Mesenchymal stem cell (in vitro differentiated cells and primary cell): ENCODE measurements at regions not wholly inside any gene's neighbourhood (a gene's known extent, or its start where the extent isn't known, plus 50 kb on each side); places are given as distances from the start of the nearest gene placed in this dataset.

ENCODE experiments used
- DNase-seq: peaks from one replicate; pipeline ENCODE4 v3.0.0-alpha.2; 2013
- H2AFZ ChIP-seq: one replicate; pipeline ENCODE4 v1.6.1; 2013; ENCODE audit warnings: low read depth, mild to moderate bottlenecking, control low read depth, inconsistent platforms, low read length, moderate library complexity
- H2AK5ac ChIP-seq: 2 replicates; pipeline ENCODE4 v1.6.1; 2013; ENCODE audit warnings: low read length, moderate library complexity, mild to moderate bottlenecking, inconsistent platforms; ENCODE audit not compliant: severe bottlenecking
- H2BK120ac ChIP-seq: one replicate; pipeline ENCODE4 v1.6.1; 2013; ENCODE audit warnings: low read depth, mild to moderate bottlenecking, inconsistent platforms, low read length, moderate library complexity
- H2BK12ac ChIP-seq, 2 experiments: one replicate each; pipeline ENCODE4 v1.6.1; 2013; ENCODE audit warnings: inconsistent platforms in 2 of 2, low read length in 2 of 2, mild to moderate bottlenecking in 2 of 2, moderate library complexity in 2 of 2, control low read depth in 1 of 2
- H2BK15ac ChIP-seq: one replicate; pipeline ENCODE4 v1.6.1; 2013; ENCODE audit warnings: mild to moderate bottlenecking, low read depth, inconsistent platforms; ENCODE audit not compliant: poor library complexity, severe bottlenecking
- H2BK5ac ChIP-seq: 2 replicates; pipeline ENCODE4 v1.6.1; 2013; ENCODE audit warnings: low read depth, mild to moderate bottlenecking, low read length, control low read depth, inconsistent platforms; ENCODE audit not compliant: poor library complexity, severe bottlenecking
- H3K14ac ChIP-seq, 2 experiments: one replicate each; pipeline ENCODE4 v1.6.1; 2013; ENCODE audit warnings: inconsistent platforms in 2 of 2, low read length in 2 of 2, control low read depth in 1 of 2, mild to moderate bottlenecking in 1 of 2, moderate library complexity in 1 of 2
- H3K18ac ChIP-seq, 2 experiments: one replicate each; pipeline ENCODE4 v1.6.1; 2013; ENCODE audit warnings: inconsistent platforms in 2 of 2, low read length in 2 of 2, control low read depth in 1 of 2, low read depth in 1 of 2, mild to moderate bottlenecking in 1 of 2
- H3K23ac ChIP-seq, 2 experiments: one replicate each; pipeline ENCODE4 v1.6.1; 2013; ENCODE audit warnings: inconsistent platforms in 2 of 2, low read length in 2 of 2, mild to moderate bottlenecking in 2 of 2, moderate library complexity in 2 of 2, control low read depth in 1 of 2
- H3K27ac ChIP-seq: 2 replicates; pipeline ENCODE4 v1.5.1; 2013; ENCODE audit warnings: mild to moderate bottlenecking, moderate library complexity, low read length, control low read depth, inconsistent platforms; ENCODE audit not compliant: poor library complexity, severe bottlenecking
- H3K27me3 ChIP-seq, 2 experiments: 2 replicates each; pipeline versions ENCODE4 v1.6.1 to v1.7.0; 2013; ENCODE audit warnings: low read length in 2 of 2, mild to moderate bottlenecking in 2 of 2, moderate library complexity in 2 of 2, control low read depth in 1 of 2, inconsistent platforms in 1 of 2; ENCODE audit not compliant: control insufficient read depth in 1 of 2, insufficient read depth in 1 of 2
- H3K36me3 ChIP-seq, 2 experiments: 2 replicates each; pipeline versions ENCODE4 v1.6.1 to v1.7.0; 2013; ENCODE audit warnings: low read length in 2 of 2, control low read depth in 1 of 2, inconsistent platforms in 1 of 2, low read depth in 1 of 2, mild to moderate bottlenecking in 1 of 2; ENCODE audit not compliant: insufficient read depth in 2 of 2, control insufficient read depth in 1 of 2
- H3K4ac ChIP-seq, 2 experiments: one replicate each; pipeline ENCODE4 v1.6.1; 2013; ENCODE audit warnings: inconsistent platforms in 2 of 2, low read length in 2 of 2, mild to moderate bottlenecking in 2 of 2, moderate library complexity in 2 of 2, control low read depth in 1 of 2, low read depth in 1 of 2
- H3K4me1 ChIP-seq: 2 replicates; pipeline ENCODE4 v1.6.1; 2013; ENCODE audit warnings: low read depth, low read length, control low read depth; ENCODE audit not compliant: control insufficient read depth, insufficient read depth
- H3K4me2 ChIP-seq: 2 replicates; pipeline ENCODE4 v1.6.1; 2013; ENCODE audit warnings: low read length, mild to moderate bottlenecking, inconsistent platforms; ENCODE audit not compliant: poor library complexity, severe bottlenecking
- H3K4me3 ChIP-seq, 2 experiments: 2 replicates each; pipeline versions ENCODE4 v1.5.1 to v1.7.0; 2013; ENCODE audit warnings: low read length in 2 of 2, mild to moderate bottlenecking in 2 of 2, control low read depth in 1 of 2, low read depth in 1 of 2; ENCODE audit not compliant: insufficient read depth in 1 of 2
- H3K79me1 ChIP-seq: replicated peaks from 2 replicates; pipeline ENCODE4 v1.6.1; 2013; ENCODE audit warnings: mild to moderate bottlenecking, control low read depth, low read length, inconsistent platforms; ENCODE audit not compliant: poor library complexity, severe bottlenecking
- H3K9ac ChIP-seq: 2 replicates; pipeline ENCODE4 v1.7.0; 2013; ENCODE audit warnings: mild to moderate bottlenecking, low read length, moderate library complexity
- H3K9me3 ChIP-seq: 2 replicates; pipeline ENCODE4 v1.7.0; 2013; ENCODE audit warnings: mild to moderate bottlenecking, low read length; ENCODE audit not compliant: control insufficient read depth
- H4K8ac ChIP-seq: one replicate; pipeline ENCODE4 v1.6.1; 2013; ENCODE audit warnings: inconsistent platforms, mild to moderate bottlenecking, low read length, moderate library complexity
- H4K91ac ChIP-seq: one replicate; pipeline ENCODE4 v1.6.1; 2013; ENCODE audit warnings: mild to moderate bottlenecking, low read length, inconsistent platforms
- WGBS: methylation state at CpG from one replicate; pipeline ENCODE4 v1.1.7; 2013; ENCODE audit warnings: mixed read lengths; 5-methylcytosine and 5-hydroxymethylcytosine counted together

DNA sequence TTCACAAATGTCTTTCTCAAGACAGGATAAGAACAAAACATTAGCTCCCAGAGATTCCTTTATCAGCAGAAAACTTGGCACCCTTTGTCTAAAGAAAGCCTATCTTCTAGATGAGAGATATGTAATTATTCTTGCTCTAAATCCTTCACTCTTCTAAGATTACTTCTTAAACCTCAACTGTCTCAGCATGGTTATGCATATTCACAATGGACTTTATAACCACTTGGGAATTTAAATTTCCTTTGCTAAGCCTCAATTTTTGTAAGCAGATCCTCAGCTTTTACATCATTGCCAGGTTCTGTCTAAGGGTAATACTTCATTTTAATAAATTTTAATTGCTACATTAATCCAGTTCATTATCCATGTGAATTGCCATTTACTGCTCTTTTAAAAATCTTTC is 433.6 kb upstream of the DDI1 start:
- no peak overlapping the region for H3K4me3 ChIP-seq
- no peak overlapping the region for H2BK5ac ChIP-seq
- no peaks in the 10 kb centered on the region for H3K4me1 ChIP-seq
- no peak overlapping the region for H2AK5ac ChIP-seq
- peaks cover 0 to 3% of the 10 kb centered on the region in 2 experiments for H3K27me3 ChIP-seq
- DNase-seq: no peak
- no peak overlapping the region for H3K27ac ChIP-seq
- H2BK12ac ChIP-seq: no peak overlapping the region
- no peaks in the 10 kb centered on the region for H3K9me3 ChIP-seq
- no peak overlapping the region for H2BK120ac ChIP-seq
- H3K23ac ChIP-seq: no peak overlapping the region
- H3K36me3 ChIP-seq: no peaks in the 10 kb centered on the region
- H2BK15ac ChIP-seq: no peak overlapping the region
- H3K4ac ChIP-seq: no peak overlapping the region
- H2AFZ ChIP-seq: no peak overlapping the region
- no peak overlapping the region for H4K91ac ChIP-seq
- no peak overlapping the region for H3K14ac ChIP-seq
- H3K79me1 ChIP-seq: no peaks in the 10 kb centered on the region
- H3K4me2 ChIP-seq: no peak overlapping the region
- no peak overlapping the region for H4K8ac ChIP-seq
- no peak overlapping the region for H3K9ac ChIP-seq
- H3K18ac ChIP-seq: no peak overlapping the region

DNA sequence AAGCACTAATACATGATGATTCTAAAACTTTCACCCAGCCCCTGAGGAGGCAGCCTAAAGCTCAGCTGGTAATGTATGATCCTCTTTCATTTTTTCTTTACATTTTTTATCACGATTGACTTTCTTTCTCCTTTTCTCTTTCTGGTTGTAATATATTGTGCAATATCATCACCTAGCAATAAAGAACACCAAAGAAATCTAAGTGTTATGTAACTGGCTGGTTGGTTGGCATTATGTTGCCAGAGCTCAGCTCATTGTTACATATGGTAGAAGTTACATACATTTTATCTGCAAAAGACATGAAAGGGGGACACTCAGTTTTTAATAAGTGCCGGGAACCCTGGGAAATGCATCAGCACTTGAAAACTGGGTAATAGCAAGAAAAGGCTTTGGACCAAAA is 432.1 kb upstream of the DDI1 start:
- no peak overlapping the region for H3K4ac ChIP-seq
- no peaks in the 10 kb centered on the region for H3K4me1 ChIP-seq
- peaks cover 0 to 3% of the 10 kb centered on the region in 2 experiments for H3K27me3 ChIP-seq
- no peaks in the 10 kb centered on the region for H3K79me1 ChIP-seq
- H4K91ac ChIP-seq: no peak overlapping the region
- H3K23ac ChIP-seq: no peak overlapping the region
- H3K9ac ChIP-seq: no peak overlapping the region
- no peak overlapping the region for H3K18ac ChIP-seq
- H2BK15ac ChIP-seq: no peak overlapping the region
- no peak overlapping the region for H2AFZ ChIP-seq
- no peak overlapping the region for H4K8ac ChIP-seq
- no peak overlapping the region for H3K27ac ChIP-seq
- no peak overlapping the region for H3K14ac ChIP-seq
- no peak overlapping the region for H2BK5ac ChIP-seq
- no peaks in the 10 kb centered on the region for H3K9me3 ChIP-seq
- 100% methylated on average over 1 of the region's 2 CpGs for WGBS
- DNase-seq: no peak
- H3K4me3 ChIP-seq: no peak overlapping the region
- no peaks in the 10 kb centered on the region for H3K36me3 ChIP-seq
- no peak overlapping the region for H3K4me2 ChIP-seq
- H2AK5ac ChIP-seq: no peak overlapping the region
- no peak overlapping the region for H2BK12ac ChIP-seq
- H2BK120ac ChIP-seq: no peak overlapping the region

DNA sequence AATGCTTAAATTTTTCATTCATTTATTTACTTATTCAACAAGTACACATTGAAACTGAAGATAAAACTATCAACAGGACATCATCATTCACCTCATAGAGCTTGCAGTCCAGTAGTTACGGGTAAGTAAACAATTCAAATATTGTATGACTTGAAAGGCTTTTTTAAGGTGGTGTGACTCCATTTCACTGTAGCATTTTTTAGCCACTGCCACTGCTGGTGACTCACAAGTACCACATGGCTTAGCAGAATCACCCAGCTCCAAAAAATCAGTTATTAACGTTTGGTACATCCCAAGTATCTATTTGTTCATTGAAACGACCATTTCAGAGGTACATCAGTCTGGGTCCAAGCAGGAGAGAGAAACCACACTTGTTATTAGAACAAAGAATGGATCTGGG is 427.9 kb upstream of the DDI1 start:
- no peak overlapping the region for H3K9ac ChIP-seq
- no peaks in the 10 kb centered on the region for H3K27me3 ChIP-seq
- no peak overlapping the region for H3K4me2 ChIP-seq
- no peak overlapping the region for H2BK12ac ChIP-seq
- H2BK120ac ChIP-seq: no peak overlapping the region
- H3K18ac ChIP-seq: no peak overlapping the region
- peak overlapping the region; percentile 39 for H2BK5ac ChIP-seq
- no peak overlapping the region for H2AFZ ChIP-seq
- no peaks in the 10 kb centered on the region for H3K79me1 ChIP-seq
- no peaks in the 10 kb centered on the region for H3K9me3 ChIP-seq
- 33% methylated on average over 2 of the region's 3 CpGs for WGBS
- H4K8ac ChIP-seq: peak overlapping the region; percentile 12
- H3K36me3 ChIP-seq: no peaks in the 10 kb centered on the region
- no peak overlapping the region for H3K4me3 ChIP-seq
- peak; percentile 70 for DNase-seq
- no peak overlapping the region for H4K91ac ChIP-seq
- peak overlapping the region; percentile 85 for H3K27ac ChIP-seq
- no peak overlapping the region for H3K14ac ChIP-seq
- peak overlapping the region in 1 of 2 experiments; percentile 30 for H3K4ac ChIP-seq
- no peak overlapping the region for H2BK15ac ChIP-seq
- peak overlapping the region; percentile 59 for H2AK5ac ChIP-seq
- H3K4me1 ChIP-seq: peaks cover 9% of the 10 kb centered on the region
- no peak overlapping the region for H3K23ac ChIP-seq

DNA sequence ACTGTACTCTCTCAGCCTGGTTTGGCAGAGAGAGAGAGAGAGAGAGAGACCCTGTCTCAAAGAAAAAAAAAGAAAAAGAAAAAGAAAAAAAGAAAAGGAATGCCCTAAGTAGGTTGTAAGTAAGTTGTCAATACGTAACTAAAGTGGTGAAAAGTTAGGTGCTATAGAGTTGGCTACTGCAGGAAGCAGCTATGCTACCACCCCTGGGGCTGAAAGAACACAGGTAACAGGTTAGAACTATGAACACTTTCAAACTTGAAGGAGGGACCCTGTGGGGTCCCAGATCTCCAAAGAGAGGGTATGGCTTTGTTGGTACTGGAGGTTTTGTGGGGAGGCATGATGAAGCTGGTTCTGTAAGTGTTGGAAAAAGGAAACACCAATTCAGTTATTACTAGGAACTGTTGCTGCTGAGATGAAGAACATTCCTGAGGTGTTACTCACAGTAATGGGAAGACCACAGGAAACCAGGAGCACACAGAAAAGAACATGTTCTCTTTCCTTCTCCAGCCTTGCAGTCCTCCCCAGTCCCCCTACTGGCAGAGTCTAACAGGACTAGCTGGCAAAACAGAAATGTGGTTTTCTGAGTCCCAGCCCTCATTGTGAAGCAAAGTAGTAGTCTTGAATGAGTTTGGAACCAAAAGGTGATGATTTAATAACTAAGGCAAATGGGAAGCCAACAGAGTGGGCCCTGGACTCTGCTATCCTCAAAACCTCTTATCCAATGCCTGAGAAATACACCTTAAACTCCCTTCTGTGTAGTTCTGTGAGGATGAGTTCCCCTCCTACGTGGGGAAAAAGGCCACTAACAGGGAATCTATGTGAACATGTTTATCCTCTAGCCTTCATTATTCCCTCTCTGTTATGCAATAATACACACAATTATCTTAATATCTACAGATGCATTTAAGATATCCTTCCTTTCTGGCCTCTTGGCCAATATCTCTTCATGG is 427.0 kb upstream of the DDI1 start:
- H3K27ac ChIP-seq: peak overlapping the region; percentile 85
- no peak overlapping the region for H2AFZ ChIP-seq
- H3K4ac ChIP-seq: no peak overlapping the region
- no peaks in the 10 kb centered on the region for H3K9me3 ChIP-seq
- peak overlapping the region; percentile 40 for H4K91ac ChIP-seq
- WGBS: 41% methylated on average over 2 of the region's 2 CpGs
- H3K4me2 ChIP-seq: no peak overlapping the region
- H3K36me3 ChIP-seq: no peaks in the 10 kb centered on the region
- H3K79me1 ChIP-seq: no peaks in the 10 kb centered on the region
- peak overlapping the region; percentile 1 for H3K9ac ChIP-seq
- H2BK120ac ChIP-seq: peak overlapping the region; percentile 23
- H3K14ac ChIP-seq: no peak overlapping the region
- H4K8ac ChIP-seq: no peak overlapping the region
- no peak overlapping the region for H3K4me3 ChIP-seq
- peak overlapping the region; percentile 8 for H2AK5ac ChIP-seq
- peak; percentile 95 for DNase-seq
- peak overlapping the region in 1 of 2 experiments; percentile 52 for H3K18ac ChIP-seq
- H3K27me3 ChIP-seq: no peaks in the 10 kb centered on the region
- peak overlapping the region in 1 of 2 experiments; percentile 66 for H2BK12ac ChIP-seq
- no peak overlapping the region for H2BK15ac ChIP-seq
- H2BK5ac ChIP-seq: peak overlapping the region; percentile 69
- H3K23ac ChIP-seq: no peak overlapping the region
- H3K4me1 ChIP-seq: peaks cover 9% of the 10 kb centered on the region
